ENCODE measurements at regions not wholly inside any gene's neighbourhood (a gene's known extent, or its start where the extent isn't known, plus 50 kb on each side); places are given as distances from the start of the nearest gene placed in this dataset.

GRCh38 chr12:5177096-5177495, 133.4 kb downstream of the KCNA5 start:
- TF ChIP-seq CREB1 (IDR thresholded peaks at IDR 0.05; ENCODE audit: low read depth) (no peak), E2F4 (IDR thresholded peaks at IDR 0.05; ENCODE audit: low read depth, low read length) (no peak)

All from GM12878 (cell line).